Mesenchymal stem cell (in vitro differentiated cells and primary cell): ENCODE measurements at regions not wholly inside any gene's neighbourhood (a gene's known extent, or its start where the extent isn't known, plus 50 kb on each side); places are given as distances from the start of the nearest gene placed in this dataset.

ENCODE experiments used
- DNase-seq: peaks from one replicate; pipeline ENCODE4 v3.0.0-alpha.2; 2013
- H2AFZ ChIP-seq: one replicate; pipeline ENCODE4 v1.6.1; 2013; ENCODE audit warnings: low read depth, mild to moderate bottlenecking, control low read depth, inconsistent platforms, low read length, moderate library complexity
- H2AK5ac ChIP-seq: 2 replicates; pipeline ENCODE4 v1.6.1; 2013; ENCODE audit warnings: low read length, moderate library complexity, mild to moderate bottlenecking, inconsistent platforms; ENCODE audit not compliant: severe bottlenecking
- H2BK120ac ChIP-seq: one replicate; pipeline ENCODE4 v1.6.1; 2013; ENCODE audit warnings: low read depth, mild to moderate bottlenecking, inconsistent platforms, low read length, moderate library complexity
- H2BK12ac ChIP-seq, 2 experiments: one replicate each; pipeline ENCODE4 v1.6.1; 2013; ENCODE audit warnings: inconsistent platforms in 2 of 2, low read length in 2 of 2, mild to moderate bottlenecking in 2 of 2, moderate library complexity in 2 of 2, control low read depth in 1 of 2
- H2BK15ac ChIP-seq: one replicate; pipeline ENCODE4 v1.6.1; 2013; ENCODE audit warnings: mild to moderate bottlenecking, low read depth, inconsistent platforms; ENCODE audit not compliant: poor library complexity, severe bottlenecking
- H2BK5ac ChIP-seq: 2 replicates; pipeline ENCODE4 v1.6.1; 2013; ENCODE audit warnings: low read depth, mild to moderate bottlenecking, low read length, control low read depth, inconsistent platforms; ENCODE audit not compliant: poor library complexity, severe bottlenecking
- H3K14ac ChIP-seq, 2 experiments: one replicate each; pipeline ENCODE4 v1.6.1; 2013; ENCODE audit warnings: inconsistent platforms in 2 of 2, low read length in 2 of 2, control low read depth in 1 of 2, mild to moderate bottlenecking in 1 of 2, moderate library complexity in 1 of 2
- H3K18ac ChIP-seq, 2 experiments: one replicate each; pipeline ENCODE4 v1.6.1; 2013; ENCODE audit warnings: inconsistent platforms in 2 of 2, low read length in 2 of 2, control low read depth in 1 of 2, low read depth in 1 of 2, mild to moderate bottlenecking in 1 of 2
- H3K23ac ChIP-seq, 2 experiments: one replicate each; pipeline ENCODE4 v1.6.1; 2013; ENCODE audit warnings: inconsistent platforms in 2 of 2, low read length in 2 of 2, mild to moderate bottlenecking in 2 of 2, moderate library complexity in 2 of 2, control low read depth in 1 of 2
- H3K27ac ChIP-seq: 2 replicates; pipeline ENCODE4 v1.5.1; 2013; ENCODE audit warnings: mild to moderate bottlenecking, moderate library complexity, low read length, control low read depth, inconsistent platforms; ENCODE audit not compliant: poor library complexity, severe bottlenecking
- H3K27me3 ChIP-seq, 2 experiments: 2 replicates each; pipeline versions ENCODE4 v1.6.1 to v1.7.0; 2013; ENCODE audit warnings: low read length in 2 of 2, mild to moderate bottlenecking in 2 of 2, moderate library complexity in 2 of 2, control low read depth in 1 of 2, inconsistent platforms in 1 of 2; ENCODE audit not compliant: control insufficient read depth in 1 of 2, insufficient read depth in 1 of 2
- H3K36me3 ChIP-seq, 2 experiments: 2 replicates each; pipeline versions ENCODE4 v1.6.1 to v1.7.0; 2013; ENCODE audit warnings: low read length in 2 of 2, control low read depth in 1 of 2, inconsistent platforms in 1 of 2, low read depth in 1 of 2, mild to moderate bottlenecking in 1 of 2; ENCODE audit not compliant: insufficient read depth in 2 of 2, control insufficient read depth in 1 of 2
- H3K4ac ChIP-seq, 2 experiments: one replicate each; pipeline ENCODE4 v1.6.1; 2013; ENCODE audit warnings: inconsistent platforms in 2 of 2, low read length in 2 of 2, mild to moderate bottlenecking in 2 of 2, moderate library complexity in 2 of 2, control low read depth in 1 of 2, low read depth in 1 of 2
- H3K4me1 ChIP-seq: 2 replicates; pipeline ENCODE4 v1.6.1; 2013; ENCODE audit warnings: low read depth, low read length, control low read depth; ENCODE audit not compliant: control insufficient read depth, insufficient read depth
- H3K4me2 ChIP-seq: 2 replicates; pipeline ENCODE4 v1.6.1; 2013; ENCODE audit warnings: low read length, mild to moderate bottlenecking, inconsistent platforms; ENCODE audit not compliant: poor library complexity, severe bottlenecking
- H3K4me3 ChIP-seq, 2 experiments: 2 replicates each; pipeline versions ENCODE4 v1.5.1 to v1.7.0; 2013; ENCODE audit warnings: low read length in 2 of 2, mild to moderate bottlenecking in 2 of 2, control low read depth in 1 of 2, low read depth in 1 of 2; ENCODE audit not compliant: insufficient read depth in 1 of 2
- H3K79me1 ChIP-seq: replicated peaks from 2 replicates; pipeline ENCODE4 v1.6.1; 2013; ENCODE audit warnings: mild to moderate bottlenecking, control low read depth, low read length, inconsistent platforms; ENCODE audit not compliant: poor library complexity, severe bottlenecking
- H3K9ac ChIP-seq: 2 replicates; pipeline ENCODE4 v1.7.0; 2013; ENCODE audit warnings: mild to moderate bottlenecking, low read length, moderate library complexity
- H3K9me3 ChIP-seq: 2 replicates; pipeline ENCODE4 v1.7.0; 2013; ENCODE audit warnings: mild to moderate bottlenecking, low read length; ENCODE audit not compliant: control insufficient read depth
- H4K8ac ChIP-seq: one replicate; pipeline ENCODE4 v1.6.1; 2013; ENCODE audit warnings: inconsistent platforms, mild to moderate bottlenecking, low read length, moderate library complexity
- H4K91ac ChIP-seq: one replicate; pipeline ENCODE4 v1.6.1; 2013; ENCODE audit warnings: mild to moderate bottlenecking, low read length, inconsistent platforms
- WGBS: methylation state at CpG from one replicate; pipeline ENCODE4 v1.1.7; 2013; ENCODE audit warnings: mixed read lengths; 5-methylcytosine and 5-hydroxymethylcytosine counted together

- no peak overlapping the region for H3K23ac ChIP-seq
- no peaks in the 10 kb centered on the region for H3K79me1 ChIP-seq
- no peak overlapping the region for H3K27ac ChIP-seq
- no peak for DNase-seq
- no peaks in the 10 kb centered on the region for H3K36me3 ChIP-seq
- H2BK12ac ChIP-seq = no peak overlapping the region
- no peak overlapping the region for H4K8ac ChIP-seq
- no peaks in the 10 kb centered on the region for H3K4me1 ChIP-seq
- H3K4ac ChIP-seq = no peak overlapping the region
- H4K91ac ChIP-seq = no peak overlapping the region
- 68% methylated on average over 1 of the region's 1 CpG for WGBS
- no peak overlapping the region for H2AK5ac ChIP-seq
- no peak overlapping the region for H2AFZ ChIP-seq
- H3K18ac ChIP-seq = no peak overlapping the region
- no peak overlapping the region for H3K4me2 ChIP-seq
- no peak overlapping the region for H3K14ac ChIP-seq
- no peak overlapping the region for H3K4me3 ChIP-seq
- peaks cover 10% of the 10 kb centered on the region for H3K9me3 ChIP-seq
- no peak overlapping the region for H3K9ac ChIP-seq
- H2BK5ac ChIP-seq = no peak overlapping the region
- H2BK15ac ChIP-seq = no peak overlapping the region
- H2BK120ac ChIP-seq = no peak overlapping the region
- H3K27me3 ChIP-seq = no peaks in the 10 kb centered on the region
These were observed 509.4 kb upstream of the SMIM21 start for GRCh38 chr18:75936862-75937261.

- no peaks in the 10 kb centered on the region for H3K79me1 ChIP-seq
- H3K14ac ChIP-seq = no peak overlapping the region
- H3K4ac ChIP-seq = no peak overlapping the region
- no peak overlapping the region for H3K9ac ChIP-seq
- no peak overlapping the region for H3K23ac ChIP-seq
- no peak overlapping the region for H3K4me3 ChIP-seq
- no peak overlapping the region for H3K4me2 ChIP-seq
- H2BK5ac ChIP-seq = no peak overlapping the region
- H3K36me3 ChIP-seq = no peaks in the 10 kb centered on the region
- no peak overlapping the region for H4K8ac ChIP-seq
- H3K9me3 ChIP-seq = no peaks in the 10 kb centered on the region
- DNase-seq = no peak
- no peak overlapping the region for H2BK15ac ChIP-seq
- no peak overlapping the region for H2AFZ ChIP-seq
- H3K4me1 ChIP-seq = no peaks in the 10 kb centered on the region
- H3K27ac ChIP-seq = no peak overlapping the region
- no peak overlapping the region for H2BK120ac ChIP-seq
- H3K27me3 ChIP-seq = no peaks in the 10 kb centered on the region
- H4K91ac ChIP-seq = no peak overlapping the region
- H3K18ac ChIP-seq = no peak overlapping the region
- H2AK5ac ChIP-seq = no peak overlapping the region
- WGBS = no CpG with 5 or more reads among the region's 2 CpGs
- no peak overlapping the region for H2BK12ac ChIP-seq
These were observed 503.6 kb upstream of the SMIM21 start for GRCh38 chr18:75931079-75931478.

GRCh38 chr18:75928706-75929105 lies 501.2 kb upstream of the SMIM21 start:
- H2AK5ac ChIP-seq = no peak overlapping the region
- H3K27ac ChIP-seq = no peak overlapping the region
- no peak overlapping the region for H3K14ac ChIP-seq
- no peaks in the 10 kb centered on the region for H3K9me3 ChIP-seq
- no peaks in the 10 kb centered on the region for H3K36me3 ChIP-seq
- H2BK12ac ChIP-seq = no peak overlapping the region
- no peaks in the 10 kb centered on the region for H3K79me1 ChIP-seq
- H3K27me3 ChIP-seq = no peaks in the 10 kb centered on the region
- no peak overlapping the region for H3K4ac ChIP-seq
- H3K9ac ChIP-seq = no peak overlapping the region
- H3K4me3 ChIP-seq = no peak overlapping the region
- no peak overlapping the region for H2BK5ac ChIP-seq
- WGBS = 83% methylated on average over 1 of the region's 2 CpGs
- no peak overlapping the region for H4K8ac ChIP-seq
- H2AFZ ChIP-seq = no peak overlapping the region
- H2BK120ac ChIP-seq = no peak overlapping the region
- H3K18ac ChIP-seq = no peak overlapping the region
- H4K91ac ChIP-seq = no peak overlapping the region
- H3K4me1 ChIP-seq = no peaks in the 10 kb centered on the region
- H2BK15ac ChIP-seq = no peak overlapping the region
- H3K23ac ChIP-seq = no peak overlapping the region
- no peak overlapping the region for H3K4me2 ChIP-seq
- DNase-seq = no peak

- WGBS = 82% methylated on average over 4 of the region's 5 CpGs
- Histone ChIP-seq H2AK5ac (no peak overlapping the region), H3K79me1 (no peaks in the 10 kb centered on the region), H4K8ac (no peak overlapping the region), H2AFZ (no peak overlapping the region), H2BK12ac (no peak overlapping the region), H3K4ac (no peak overlapping the region), H3K27ac (no peak overlapping the region), H3K4me2 (no peak overlapping the region), H2BK5ac (no peak overlapping the region), H2BK120ac (no peak overlapping the region), H4K91ac (no peak overlapping the region), H3K9me3 (no peaks in the 10 kb centered on the region), H3K4me1 (no peaks in the 10 kb centered on the region), H3K14ac (no peak overlapping the region), H3K36me3 (no peaks in the 10 kb centered on the region), H3K23ac (no peak overlapping the region), H3K4me3 (no peak overlapping the region), H3K9ac (no peak overlapping the region), H3K18ac (no peak overlapping the region), H3K27me3 (no peaks in the 10 kb centered on the region), H2BK15ac (no peak overlapping the region)
- no peak for DNase-seq
These were observed 500.3 kb upstream of the SMIM21 start for GRCh38 chr18:75927791-75928190.
